ENCODE measurements at regions not wholly inside any gene's neighbourhood (a gene's known extent, or its start where the extent isn't known, plus 50 kb on each side); places are given as distances from the start of the nearest gene placed in this dataset.

- no peak for DNase-seq
Observed at GRCh38 chr5:156232251-156232869, 94.6 kb upstream of the SGCD start.

GRCh38 chr5:156237361-156237760 is 89.6 kb upstream of the SGCD start:
- DNase-seq = no peak

DNA sequence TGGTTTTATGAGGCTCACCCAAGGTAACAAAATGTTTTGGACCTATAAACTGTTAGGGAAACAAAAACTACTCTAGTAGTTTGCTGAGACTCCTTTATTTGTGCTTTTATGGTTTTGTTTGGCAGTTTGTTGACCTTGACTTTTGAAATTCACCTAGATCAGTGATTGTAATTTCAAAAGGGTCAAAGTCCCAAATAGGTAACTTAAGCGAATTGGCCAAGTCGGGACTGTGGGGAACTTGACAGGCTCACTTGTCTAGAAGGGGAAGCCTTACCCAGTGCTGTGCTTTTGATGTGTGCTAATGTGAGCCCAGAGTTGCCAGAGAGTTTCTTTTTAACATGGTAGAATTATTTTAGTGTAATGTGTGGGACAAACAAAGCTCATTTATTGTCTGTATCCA is 87.2 kb upstream of the SGCD start:
- DNase-seq = no peak

- DNase-seq = no peak
Observed at GRCh38 chr5:156240414-156240813, 86.5 kb upstream of the SGCD start.

DNA sequence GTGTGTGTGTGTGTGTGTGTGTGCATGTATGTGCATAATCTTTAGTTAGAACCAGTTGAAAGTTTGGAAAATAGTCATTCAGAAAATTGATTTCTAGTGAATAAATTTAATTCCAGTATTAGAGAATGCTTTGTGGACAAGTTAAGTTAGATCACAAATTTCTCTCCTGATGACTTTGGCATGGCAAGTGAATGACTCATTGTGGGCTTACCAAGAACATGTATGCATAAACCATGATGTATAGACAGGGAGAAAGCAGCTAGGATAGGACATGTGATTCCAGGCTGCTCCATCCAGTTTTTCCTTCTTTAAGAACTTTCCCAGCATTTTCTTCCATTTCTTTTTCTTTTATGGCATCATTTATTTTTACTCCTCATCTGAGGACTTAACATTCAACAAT is 85.7 kb upstream of the SGCD start:
- DNase-seq = no peak

DNA sequence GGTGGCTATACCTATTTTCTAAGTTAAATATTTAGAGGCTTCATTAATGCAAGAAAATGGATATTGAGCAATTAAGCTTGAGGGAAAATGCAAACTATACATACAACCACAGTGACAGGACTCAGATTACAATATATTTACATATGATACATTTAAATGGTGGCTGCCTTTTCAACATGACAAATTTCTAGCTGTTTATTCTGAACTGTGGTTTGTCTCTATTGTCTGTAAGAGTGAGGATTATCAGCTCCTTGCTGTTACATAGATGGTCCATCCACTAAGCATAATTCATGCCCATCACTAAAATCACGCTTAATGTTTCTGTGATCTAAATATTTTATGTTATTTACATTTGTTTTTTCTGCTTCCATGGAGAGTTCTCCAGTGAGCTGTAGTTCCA is 81.1 kb upstream of the SGCD start:
- DNase-seq = no peak

GRCh38 chr5:156251076-156251475 is 75.9 kb upstream of the SGCD start:
- DNase-seq = no peak

DNA sequence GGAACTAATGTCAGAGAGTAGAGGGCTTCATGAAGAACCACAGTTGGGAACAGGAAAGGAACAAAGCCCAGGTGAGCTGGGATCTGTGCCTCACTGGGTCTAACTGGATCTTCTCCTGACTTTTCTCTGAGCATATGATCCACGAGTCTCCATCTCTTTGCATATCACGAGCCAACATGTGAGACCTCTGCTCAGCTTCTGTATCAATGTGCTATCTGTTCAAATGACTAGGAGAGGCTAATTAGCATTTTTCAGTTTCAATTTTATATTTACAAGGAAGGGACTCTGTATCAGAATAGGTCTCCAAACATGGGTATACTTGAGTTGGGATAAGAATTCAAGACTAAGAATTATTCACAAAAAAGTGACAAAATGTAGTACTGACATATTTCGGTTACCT is 73.8 kb upstream of the SGCD start:
- no peak for DNase-seq

- DNase-seq = no peak
Observed at GRCh38 chr5:156254196-156254595, 72.8 kb upstream of the SGCD start.

- no peak for DNase-seq
Observed at GRCh38 chr5:156256642-156257041, 70.3 kb upstream of the SGCD start.

- DNase-seq = no peak
Observed at GRCh38 chr5:156258934-156259333, 68.0 kb upstream of the SGCD start.

DNA sequence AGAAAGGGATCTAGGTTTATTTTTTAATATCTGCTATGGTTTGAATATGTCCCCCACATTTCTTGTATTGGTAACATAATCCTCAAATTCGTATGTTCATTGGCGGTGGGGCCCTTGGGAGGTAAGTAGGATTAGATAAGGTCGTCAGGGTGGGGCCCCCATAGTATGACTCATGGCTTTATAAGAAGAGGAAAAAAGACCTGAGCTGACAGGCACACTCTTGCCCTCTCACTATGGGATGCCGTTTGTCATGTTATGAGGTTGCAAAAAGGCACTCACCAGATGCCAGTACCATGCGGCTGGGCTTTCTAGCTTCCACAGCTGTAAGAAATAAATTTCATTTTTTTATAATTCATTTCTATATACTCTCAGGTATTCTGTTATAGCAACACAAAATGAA is 67.3 kb upstream of the SGCD start:
- no peak for DNase-seq

DNA sequence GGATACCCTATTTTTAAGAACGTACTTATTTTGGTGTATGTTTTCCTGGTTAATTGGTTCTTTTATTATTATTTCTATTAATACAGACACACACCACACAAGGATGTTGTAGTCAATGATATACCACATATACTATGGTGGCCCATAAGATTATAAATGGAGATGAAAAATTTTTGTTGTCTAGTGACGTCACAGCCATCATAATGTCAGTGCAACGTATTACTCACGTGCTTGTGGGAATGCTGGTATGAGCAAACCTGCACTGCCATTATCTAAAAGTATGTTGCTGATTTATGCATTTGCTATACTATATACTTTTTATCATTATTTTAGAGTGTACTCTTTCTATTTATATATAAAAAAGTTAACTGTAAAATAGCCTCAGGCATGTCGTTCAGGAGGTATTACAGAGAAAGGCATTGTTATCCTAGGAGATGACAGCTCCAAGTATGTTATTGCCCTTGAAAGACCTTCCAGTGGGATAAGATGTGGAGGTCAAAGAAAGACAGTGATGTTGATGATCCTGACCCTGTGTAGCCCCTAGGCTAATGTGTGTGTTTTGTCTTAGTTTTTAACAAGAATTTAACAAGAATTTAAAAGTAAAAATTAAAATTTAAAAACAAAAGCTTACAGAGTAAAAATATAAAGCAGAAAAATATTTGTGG is 65.6 kb upstream of the SGCD start:
- no peak for DNase-seq

DNA sequence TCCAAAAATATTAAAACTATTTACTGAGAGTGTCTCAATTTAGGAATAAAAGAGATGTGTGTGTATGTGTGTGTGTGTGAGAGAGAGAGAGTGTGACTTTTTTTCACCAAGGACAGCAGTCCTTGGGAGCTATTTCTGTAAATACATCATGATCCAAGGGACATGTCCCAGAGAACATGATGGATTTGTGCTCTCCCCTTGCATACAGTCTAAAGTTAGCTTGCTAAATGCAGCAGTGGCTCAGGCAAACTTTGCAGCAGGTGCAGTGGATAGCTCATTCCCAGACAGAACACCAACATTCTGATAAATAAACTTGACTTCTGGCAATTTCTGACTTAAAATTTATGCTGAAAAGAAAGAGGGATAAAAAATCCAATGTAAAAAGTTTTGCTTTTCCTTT is 55.4 kb upstream of the SGCD start:
- DNase-seq = no peak

DNA sequence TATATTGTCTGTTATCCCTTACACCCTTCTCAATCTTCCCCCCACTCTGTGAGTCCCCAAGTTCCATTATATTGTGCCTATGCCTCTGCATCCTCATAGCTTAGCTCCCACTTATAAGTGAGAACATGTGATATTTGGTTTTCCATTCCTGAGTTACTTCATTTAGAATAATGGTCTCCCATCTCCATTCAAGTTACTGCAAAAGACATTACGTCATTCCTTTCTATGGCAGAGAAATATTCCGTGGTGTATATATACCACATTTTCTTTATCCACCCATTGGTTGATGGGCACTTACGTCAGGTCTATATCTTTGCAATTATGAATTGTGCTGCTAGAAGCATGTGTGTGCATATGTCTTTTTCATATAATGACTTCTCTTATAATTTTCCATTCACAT is 54.8 kb upstream of the SGCD start:
- no peak for DNase-seq

DNA sequence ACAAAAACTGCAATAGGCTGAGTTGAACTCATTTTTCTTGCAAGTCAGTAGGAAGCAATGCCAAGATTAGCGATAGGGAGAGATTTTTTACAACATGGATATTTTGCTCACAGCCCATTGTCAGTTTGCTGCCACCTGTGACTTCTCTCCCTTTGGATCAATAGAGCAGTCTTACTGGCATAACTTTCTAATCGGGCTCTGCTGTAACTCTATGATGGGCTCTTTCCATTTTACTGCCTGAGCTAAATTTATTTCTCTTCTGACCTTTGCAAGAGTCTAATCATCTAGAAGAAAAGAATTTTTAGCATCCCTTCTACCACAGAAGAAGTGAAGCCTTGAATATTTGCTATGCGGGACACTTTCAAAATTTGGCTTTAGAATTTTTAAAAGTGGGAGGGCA is 53.6 kb upstream of the SGCD start:
- DNase-seq = no peak

- DNase-seq = no peak
Observed at GRCh38 chr5:156274453-156274852, 52.5 kb upstream of the SGCD start.
